K562 (cell line): ENCODE measurements at regions not wholly inside any gene's neighbourhood (a gene's known extent, or its start where the extent isn't known, plus 50 kb on each side); places are given as distances from the start of the nearest gene placed in this dataset.

Source experiments
- ADNP ChIP-seq: fragments of 200-800 bp; sonication (Bioruptor generic); IDR thresholded peaks from 2 replicates; pipeline ENCODE4 v1.6.1; 2016; ENCODE audit warnings: missing genetic modification characterization, missing compliant biosample characterization
- CEBPB ChIP-seq: fragments of 450-650 bp; IDR thresholded peaks from 2 replicates; pipeline ENCODE4 v1.6.1; 2016; ENCODE audit warnings: missing genetic modification characterization, missing compliant biosample characterization
- DDX20 ChIP-seq: fragments of 450-650 bp; IDR thresholded peaks from 2 replicates; pipeline ENCODE4 v1.6.1; 2016; ENCODE audit warnings: missing genetic modification characterization, low read depth, mild to moderate bottlenecking, missing compliant biosample characterization, moderate library complexity
- HBP1 ChIP-seq: fragments of 450-650 bp; formaldehyde crosslinking; IDR thresholded peaks from 2 replicates; pipeline ENCODE4 v1.4.0; 2022; ENCODE audit warnings: missing genetic modification characterization
- MAFK ChIP-seq: IDR thresholded peaks from 2 replicates; pipeline ENCODE4 v1.6.1; 2011; ENCODE audit warnings: low read length, improper control_type of control experiment
- MECOM ChIP-seq: fragments of 250-450 bp; sonication (Bioruptor Pico); IDR thresholded peaks from 2 replicates; pipeline ENCODE4 v1.8.0; 2022; ENCODE audit warnings: inconsistent platforms
- U2AF2 ChIP-seq: fragments of 200-400 bp; formaldehyde crosslinking; optimal IDR thresholded peaks from 2 replicates; pipeline ENCODE3; 2017; ENCODE audit warnings: low read depth, mild to moderate bottlenecking, low read length
- ZNF695 ChIP-seq: fragments of 450-650 bp; formaldehyde crosslinking; IDR thresholded peaks from 2 replicates; pipeline ENCODE4 v1.4.0; 2020; ENCODE audit warnings: mild to moderate bottlenecking, moderate library complexity
- ZNF79 ChIP-seq: fragments of 250-450 bp; sonication (Bioruptor Pico); IDR thresholded peaks from 2 replicates; pipeline ENCODE4 v1.4.0; 2020; ENCODE audit warnings: low read depth, mild to moderate bottlenecking, moderate library complexity
- TF ChIP-seq, protein P1 (sequence below): fragments of 250-450 bp; sonication (Bioruptor Pico); IDR thresholded peaks from 2 replicates; pipeline ENCODE4 v1.5.0; 2021

GRCh38 chr15:92706201-92706600 lies 50.6 kb upstream of the FAM174B start (continued):
- TF ChIP-seq HBP1 (CRISPR knock-in tag): no peak
- TF ChIP-seq DDX20 (tag): no peak
- no peak for TF ChIP-seq U2AF2
- no peak for TF ChIP-seq CEBPB (tag)
- TF ChIP-seq, protein P1, sequence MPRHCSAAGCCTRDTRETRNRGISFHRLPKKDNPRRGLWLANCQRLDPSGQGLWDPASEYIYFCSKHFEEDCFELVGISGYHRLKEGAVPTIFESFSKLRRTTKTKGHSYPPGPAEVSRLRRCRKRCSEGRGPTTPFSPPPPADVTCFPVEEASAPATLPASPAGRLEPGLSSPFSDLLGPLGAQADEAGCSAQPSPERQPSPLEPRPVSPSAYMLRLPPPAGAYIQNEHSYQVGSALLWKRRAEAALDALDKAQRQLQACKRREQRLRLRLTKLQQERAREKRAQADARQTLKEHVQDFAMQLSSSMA (CRISPR knock-in tag): no peak
- TF ChIP-seq MECOM (CRISPR knock-in tag): no peak
- no peak for TF ChIP-seq MAFK
- no peak for TF ChIP-seq ZNF79 (CRISPR knock-in tag)
- TF ChIP-seq ADNP (tag): no peak
- no peak for TF ChIP-seq ZNF695
- TF ChIP-seq, all 486 proteins: peak for 0
